Stomach (tissue), 4 donors: ENCODE measurements at regions not wholly inside any gene's neighbourhood (a gene's known extent, or its start where the extent isn't known, plus 50 kb on each side); places are given as distances from the start of the nearest gene placed in this dataset.

Experiments
- EP300 ChIP-seq: sonication (generic); formaldehyde crosslinking; IDR thresholded peaks from one replicate; pipeline ENCODE4 v1.6.1; 2017; ENCODE audit warnings: antibody characterized with exemption
- POLR2A ChIP-seq, 4 donors: fragments of 450-650 bp; IDR thresholded peaks; one replicate each; pipeline ENCODE4 v1.6.1; 2016; ENCODE audit warnings: antibody characterized with exemption in 4 of 4, control low read depth in 2 of 4, mild to moderate bottlenecking in 1 of 4, moderate library complexity in 1 of 4
- TF ChIP-seq, protein P1 (sequence below), 7 experiments: fragments of 450-650 bp in 4 of 7; fragments of 200-600 bp in 3 of 7; sonication (generic) in 3 of 7; IDR thresholded peaks; one replicate each; pipeline ENCODE4 v1.5.1; 2016 to 2019; ENCODE audit warnings: antibody characterized with exemption in 7 of 7, control low read depth in 2 of 7, mild to moderate bottlenecking in 1 of 7

GRCh38 chr16:22635357-22635761 is 124.7 kb downstream of the NPIPB5 start:
- TF ChIP-seq, protein P1, sequence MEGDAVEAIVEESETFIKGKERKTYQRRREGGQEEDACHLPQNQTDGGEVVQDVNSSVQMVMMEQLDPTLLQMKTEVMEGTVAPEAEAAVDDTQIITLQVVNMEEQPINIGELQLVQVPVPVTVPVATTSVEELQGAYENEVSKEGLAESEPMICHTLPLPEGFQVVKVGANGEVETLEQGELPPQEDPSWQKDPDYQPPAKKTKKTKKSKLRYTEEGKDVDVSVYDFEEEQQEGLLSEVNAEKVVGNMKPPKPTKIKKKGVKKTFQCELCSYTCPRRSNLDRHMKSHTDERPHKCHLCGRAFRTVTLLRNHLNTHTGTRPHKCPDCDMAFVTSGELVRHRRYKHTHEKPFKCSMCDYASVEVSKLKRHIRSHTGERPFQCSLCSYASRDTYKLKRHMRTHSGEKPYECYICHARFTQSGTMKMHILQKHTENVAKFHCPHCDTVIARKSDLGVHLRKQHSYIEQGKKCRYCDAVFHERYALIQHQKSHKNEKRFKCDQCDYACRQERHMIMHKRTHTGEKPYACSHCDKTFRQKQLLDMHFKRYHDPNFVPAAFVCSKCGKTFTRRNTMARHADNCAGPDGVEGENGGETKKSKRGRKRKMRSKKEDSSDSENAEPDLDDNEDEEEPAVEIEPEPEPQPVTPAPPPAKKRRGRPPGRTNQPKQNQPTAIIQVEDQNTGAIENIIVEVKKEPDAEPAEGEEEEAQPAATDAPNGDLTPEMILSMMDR (IDR thresholded peaks at IDR 0.05), result no peak
- TF ChIP-seq POLR2A (IDR thresholded peaks at IDR 0.05) (no peak), EP300 (no peak)
